Activated T-cell treated with anti-CD3 and anti-CD28 coated beads for 4 hours (primary cell): ENCODE measurements at regions not wholly inside any gene's neighbourhood (a gene's known extent, or its start where the extent isn't known, plus 50 kb on each side); places are given as distances from the start of the nearest gene placed in this dataset.

Experiments
- DNase-seq: peaks from one replicate; pipeline ENCODE4 v3.0.0-alpha.2; 2020

GRCh38 chr2:240300261-240300821 is 135.1 kb upstream of the GPC1 start:
- DNase-seq: no peak

DNA sequence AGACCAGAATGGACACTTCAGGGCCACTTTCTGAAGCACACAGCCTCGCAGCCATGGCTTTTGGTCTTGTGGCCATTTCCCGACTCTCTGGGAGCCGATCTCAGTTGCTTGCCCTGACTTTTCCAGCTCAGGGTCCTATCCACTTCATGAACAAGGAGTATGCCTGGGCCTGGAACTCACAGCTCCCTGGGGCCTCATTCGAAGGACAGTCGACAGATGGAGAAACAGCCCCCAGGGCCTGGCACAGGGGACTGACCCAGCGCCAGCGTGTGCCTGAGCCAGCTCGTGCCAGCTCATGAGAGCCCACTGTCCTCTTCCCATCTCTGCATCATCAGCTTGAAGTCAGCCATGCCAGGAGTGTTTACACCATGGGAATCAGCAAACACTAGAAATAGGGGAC is 134.6 kb upstream of the GPC1 start:
- no peak for DNase-seq

DNA sequence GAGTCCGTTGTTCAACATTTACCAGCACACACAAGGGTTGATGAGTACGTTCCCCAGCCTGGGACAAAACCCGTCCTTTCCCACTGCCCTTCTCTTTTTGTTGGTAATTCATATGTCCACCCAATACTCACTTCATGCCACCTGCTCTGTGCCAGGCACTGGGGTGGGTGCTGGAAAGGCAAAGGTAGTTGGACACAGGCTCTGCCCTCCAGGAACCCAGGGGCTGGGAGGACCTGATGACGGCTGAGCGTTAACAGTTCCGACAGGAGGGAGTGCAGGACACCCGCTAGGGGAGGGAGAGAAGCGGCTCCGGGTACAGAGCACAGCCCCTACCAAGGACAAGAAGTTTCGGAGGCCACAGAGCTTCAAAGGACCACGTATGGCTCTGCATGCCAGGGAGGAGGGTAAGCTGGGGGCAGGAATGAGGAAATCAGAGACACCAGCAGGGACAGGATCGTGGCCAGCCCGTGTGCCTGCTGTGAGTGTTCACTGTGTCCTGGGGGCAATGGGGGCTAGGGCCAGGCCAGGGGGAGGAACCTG is 134.1 kb upstream of the GPC1 start:
- DNase-seq: no peak

GRCh38 chr2:240302041-240302440 is 133.4 kb upstream of the GPC1 start:
- no peak for DNase-seq

DNA sequence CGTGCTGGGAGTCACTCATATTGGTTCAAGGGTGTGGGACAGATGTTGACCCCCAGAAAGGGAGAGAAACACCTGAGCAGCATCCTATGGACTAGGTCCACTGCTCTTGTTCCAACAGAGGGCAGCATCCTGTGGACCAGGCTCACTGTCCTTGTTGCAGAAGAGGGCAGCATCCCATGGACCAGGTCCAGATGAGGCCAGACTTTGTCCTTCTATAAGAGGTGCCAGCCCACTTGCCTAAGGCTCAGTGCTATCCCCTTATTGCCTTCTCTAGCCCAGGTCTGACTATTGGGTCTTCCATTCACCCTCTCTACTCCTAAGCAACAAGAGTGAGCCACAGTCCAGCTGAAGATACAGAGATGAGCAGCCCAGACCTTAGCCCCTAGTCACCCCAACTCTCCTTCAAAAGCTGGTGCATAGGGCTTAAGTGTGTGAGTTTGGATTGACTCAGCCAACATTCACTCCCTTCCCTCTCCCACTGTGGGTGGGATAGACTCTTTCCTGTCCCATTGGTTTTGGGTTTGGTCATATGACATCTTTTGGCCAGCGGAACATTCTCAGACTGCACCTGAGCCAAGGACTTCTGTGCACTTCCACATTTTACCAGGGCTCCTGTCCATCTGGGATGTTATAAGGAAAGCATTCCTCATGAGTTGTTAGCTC is 132.4 kb upstream of the GPC1 start:
- no peak for DNase-seq

DNA sequence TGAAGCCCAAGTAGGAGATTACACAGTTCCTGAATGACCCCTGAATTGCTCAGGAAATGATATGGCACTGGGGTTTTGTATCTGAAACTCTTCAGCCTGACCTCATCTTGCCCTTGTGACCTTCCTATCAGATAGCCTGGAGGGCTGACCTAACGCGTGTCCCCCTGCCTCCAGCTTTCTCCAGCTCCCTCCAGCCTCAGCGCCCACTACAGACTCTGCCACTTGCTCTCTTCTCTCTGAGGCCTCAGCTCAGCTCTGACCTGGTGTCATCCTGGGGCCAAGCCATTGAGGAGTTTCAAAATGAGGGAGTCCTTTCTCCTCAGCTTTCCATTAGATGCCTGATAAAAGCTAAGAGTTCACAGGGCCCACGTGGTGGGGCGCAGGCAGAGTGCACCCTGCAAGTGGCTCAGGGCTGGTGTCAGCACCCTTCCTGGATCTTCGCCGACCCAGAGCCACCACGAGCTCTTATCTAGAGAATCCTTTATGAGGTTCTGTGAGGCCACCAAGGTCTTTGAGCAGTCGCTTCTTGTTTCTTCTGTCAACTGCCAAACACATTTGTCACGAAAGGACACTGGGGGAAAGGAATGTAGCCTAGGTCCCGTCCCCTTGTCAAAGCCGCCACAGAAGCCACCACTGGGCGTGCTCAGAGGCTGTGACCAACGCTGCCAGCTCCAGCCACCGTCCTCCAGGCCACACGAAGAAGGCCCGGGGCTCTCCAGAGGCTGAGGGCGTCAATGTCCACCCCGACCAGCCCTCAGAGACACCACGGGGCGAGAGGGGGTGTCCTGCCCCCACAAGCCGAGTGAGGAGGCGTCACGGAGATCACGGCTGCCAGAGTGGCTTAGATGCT is 131.3 kb upstream of the GPC1 start:
- DNase-seq: no peak

- no peak for DNase-seq
These were observed 130.7 kb upstream of the GPC1 start for GRCh38 chr2:240304746-240305161.

GRCh38 chr2:240305369-240305962 is 130.0 kb upstream of the GPC1 start:
- no peak for DNase-seq

- no peak for DNase-seq
These were observed 129.3 kb upstream of the GPC1 start for GRCh38 chr2:240306185-240306584.

DNA sequence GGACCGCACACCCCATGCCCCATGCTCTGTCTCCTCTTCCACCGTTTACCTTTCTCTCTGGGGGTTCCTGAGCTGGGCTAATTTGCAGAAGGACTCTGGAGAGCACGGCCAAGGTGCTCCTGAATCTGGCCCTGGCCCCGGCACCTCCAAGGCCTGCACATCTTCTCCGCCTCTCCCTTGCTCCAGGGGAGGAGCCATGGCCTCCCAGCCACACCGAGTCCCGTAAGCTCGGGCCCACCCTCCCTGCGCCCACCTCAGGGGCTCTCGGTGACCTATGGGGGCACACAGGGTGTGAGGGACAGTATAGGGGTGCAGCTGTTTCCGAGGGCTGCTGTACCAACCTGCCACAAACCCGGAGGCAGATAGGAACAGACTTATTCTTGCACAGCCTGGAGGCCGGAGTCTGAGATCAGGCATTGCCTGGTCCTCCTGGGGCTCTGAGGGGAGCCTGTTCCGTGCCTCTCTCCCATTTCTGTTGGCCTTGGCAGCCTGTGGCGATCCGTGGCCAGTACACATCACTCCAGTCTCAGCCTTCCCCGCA is 127.3 kb upstream of the GPC1 start:
- DNase-seq: no peak

- no peak for DNase-seq
These were observed 126.2 kb upstream of the GPC1 start for GRCh38 chr2:240309214-240309613.

DNA sequence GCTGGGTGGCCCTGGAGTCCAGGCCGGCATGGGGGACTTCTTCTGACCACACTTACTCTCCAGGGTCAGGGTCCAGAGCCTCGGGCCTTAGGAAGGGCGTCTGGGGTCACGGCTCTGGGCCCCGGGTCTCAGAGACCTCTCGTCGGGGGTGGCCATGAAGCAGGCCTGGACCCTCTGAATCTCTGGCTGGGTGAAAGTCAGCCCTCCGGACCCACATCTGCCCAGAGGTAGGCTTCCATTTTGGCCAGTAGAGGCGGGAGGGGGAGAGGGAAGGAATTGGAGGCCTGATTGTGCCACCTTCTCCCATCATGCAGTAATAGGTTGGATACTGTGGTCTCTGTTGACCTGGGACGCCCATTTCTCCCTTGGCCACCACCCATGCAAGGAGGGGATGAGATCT is 125.3 kb upstream of the GPC1 start:
- no peak for DNase-seq

- no peak for DNase-seq
These were observed 124.8 kb upstream of the GPC1 start for GRCh38 chr2:240310645-240311044.

GRCh38 chr2:240311821-240312220 is 123.6 kb upstream of the GPC1 start:
- no peak for DNase-seq

DNA sequence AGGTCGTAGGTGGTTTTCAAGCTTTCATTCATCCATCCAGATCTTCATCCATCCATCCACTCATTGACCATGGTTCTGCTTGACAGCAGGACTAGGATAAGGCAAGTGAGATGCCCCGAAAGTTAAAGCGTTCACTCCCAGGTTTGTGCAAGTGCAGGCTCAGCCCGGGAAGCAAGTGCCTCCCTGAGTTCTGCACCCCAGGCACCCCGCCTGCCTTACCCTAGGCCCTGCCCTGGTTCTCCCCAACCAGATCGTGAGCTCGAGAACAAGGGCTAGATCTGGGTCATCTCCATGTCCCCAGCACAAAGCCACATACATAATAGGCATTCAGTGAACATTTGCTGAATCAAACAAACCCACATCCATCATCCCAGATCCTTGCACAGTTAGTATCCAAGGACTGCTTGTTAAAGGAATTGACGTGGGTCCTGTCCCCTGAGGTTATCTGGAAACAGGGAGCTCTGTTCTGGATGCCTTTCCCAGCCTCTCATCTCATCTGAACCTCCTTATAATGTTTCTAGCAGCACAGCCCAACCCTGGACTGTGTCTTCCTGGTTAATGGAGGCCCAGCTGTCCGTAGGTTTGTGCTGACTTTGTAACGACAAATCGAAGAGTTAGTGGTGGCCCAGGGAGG is 116.1 kb upstream of the GPC1 start:
- DNase-seq: no peak

DNA sequence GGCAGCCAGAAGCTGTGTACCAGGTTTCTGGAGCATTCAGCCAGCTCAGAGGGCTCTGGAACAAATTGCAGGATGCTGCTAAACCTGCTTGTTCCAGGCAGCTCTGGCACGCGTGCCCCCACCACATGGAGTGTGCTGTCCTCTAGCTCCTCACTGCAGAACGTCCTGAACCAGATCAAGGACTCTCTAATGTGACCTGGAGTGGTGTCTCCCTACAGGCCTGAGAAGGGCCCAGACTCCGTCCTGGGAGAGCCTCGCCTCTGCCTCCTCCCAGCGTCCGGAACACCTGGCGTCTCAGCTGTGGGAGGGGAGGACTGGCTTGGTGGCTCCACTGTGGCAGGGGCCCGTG is 115.6 kb upstream of the GPC1 start:
- DNase-seq: no peak

DNA sequence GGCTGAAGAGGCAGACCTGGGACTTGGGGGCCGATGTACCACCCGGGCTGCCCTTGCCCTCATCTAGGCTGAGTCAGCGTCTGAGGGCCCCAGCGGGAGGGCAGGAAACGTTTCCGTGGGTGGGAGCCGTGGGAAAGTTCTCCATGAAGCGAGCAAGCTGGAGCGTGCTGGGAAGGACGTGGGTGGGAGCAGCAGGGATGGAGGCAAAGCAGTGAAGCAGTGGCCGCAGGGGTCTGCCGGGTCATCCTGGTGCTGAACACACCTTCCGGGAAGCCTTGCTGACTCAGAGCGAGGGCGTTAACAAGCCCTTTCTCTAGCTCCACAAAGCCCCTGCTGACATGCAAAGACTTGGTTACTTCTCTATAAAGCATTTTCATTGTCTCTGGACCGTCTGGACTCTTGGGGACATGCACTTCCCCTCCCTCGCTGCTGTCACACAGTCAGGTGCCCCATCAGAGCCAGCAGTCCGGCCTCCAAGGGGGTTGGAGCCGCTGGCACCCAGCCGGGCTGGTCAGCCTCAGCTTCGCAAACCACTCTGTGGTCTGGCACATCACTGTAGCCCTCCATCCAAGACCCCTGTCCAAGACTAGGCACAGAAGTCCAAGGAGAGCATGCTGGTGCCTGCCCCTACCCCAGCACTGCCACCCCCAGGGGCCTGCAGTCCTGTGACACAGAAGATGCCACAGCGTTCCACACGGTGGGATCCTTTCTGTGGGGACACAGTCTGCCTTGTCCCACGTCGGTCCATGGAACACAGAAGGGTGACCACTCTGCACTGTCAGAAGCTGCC is 115.1 kb upstream of the GPC1 start:
- no peak for DNase-seq

DNA sequence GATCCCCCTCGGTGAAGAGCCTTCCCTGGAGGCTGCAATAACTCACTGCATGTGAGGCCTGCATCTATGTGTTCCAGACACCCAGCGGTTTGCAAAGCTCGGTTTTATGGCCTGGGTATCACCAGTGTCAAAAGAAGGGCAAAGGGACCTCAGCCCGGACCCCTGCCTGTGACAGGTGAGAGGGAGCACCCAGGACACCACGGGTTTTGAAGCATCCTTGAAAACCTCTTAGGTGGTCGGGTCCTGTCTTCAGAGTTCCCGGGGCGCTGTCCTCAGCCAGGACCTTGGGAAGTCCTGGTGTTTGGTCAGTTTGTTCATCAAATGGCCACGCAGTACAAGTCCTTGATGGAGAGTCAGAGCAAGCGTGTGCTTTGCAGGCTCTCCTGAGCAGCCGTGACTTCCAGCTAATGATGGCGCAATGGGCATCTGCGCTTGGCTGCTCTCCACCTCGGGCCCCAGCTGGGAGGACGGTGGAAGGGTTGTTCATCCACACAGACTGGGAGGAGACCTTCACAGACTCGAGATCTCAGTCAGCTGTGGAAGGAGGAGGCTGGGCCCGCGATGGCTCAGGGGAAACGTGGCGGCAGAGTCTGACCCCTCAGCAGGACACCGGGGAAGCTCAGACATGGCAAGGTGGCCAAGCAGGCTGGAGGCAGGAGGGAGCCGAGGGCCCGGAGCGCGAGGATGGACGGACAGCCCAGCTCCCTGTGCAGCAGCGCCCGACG is 113.1 kb upstream of the GPC1 start:
- no peak for DNase-seq

- DNase-seq: no peak
These were observed 112.5 kb upstream of the GPC1 start for GRCh38 chr2:240322991-240323390.

DNA sequence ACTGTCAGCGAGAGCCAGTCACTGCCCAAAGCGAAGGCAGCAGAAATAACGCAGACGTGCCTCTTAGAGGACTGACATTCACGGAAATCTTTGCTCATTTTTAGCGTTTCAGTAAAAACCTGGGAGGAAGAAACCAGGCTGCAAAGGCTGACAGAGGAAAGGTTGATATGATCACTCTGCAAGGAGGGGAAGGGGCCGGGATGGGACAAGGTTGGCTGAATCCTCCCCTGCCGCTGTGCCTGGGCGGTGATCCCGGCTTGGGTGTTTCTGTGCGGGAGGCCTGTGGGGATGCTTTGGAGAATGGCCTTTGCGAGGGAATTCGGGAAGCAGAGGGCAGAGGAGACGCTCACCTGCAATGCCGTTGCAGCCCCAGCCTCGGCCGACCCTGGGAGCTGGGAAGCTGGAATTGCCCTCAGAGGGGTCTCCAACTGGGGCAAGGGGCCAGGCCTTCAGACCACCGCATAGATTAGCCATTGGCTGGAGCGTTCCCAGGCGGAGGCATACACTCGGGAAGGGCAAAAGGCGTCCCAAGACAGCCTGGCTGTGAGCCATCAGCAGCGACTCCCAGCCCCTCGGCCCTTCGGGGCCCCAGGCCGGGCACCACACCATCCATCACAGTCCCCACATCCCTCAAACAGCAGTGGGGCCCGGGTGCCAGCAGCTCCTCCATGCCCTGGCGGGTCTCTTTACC is 111.7 kb upstream of the GPC1 start:
- no peak for DNase-seq
